ENCODE measurements at regions not wholly inside any gene's neighbourhood (a gene's known extent, or its start where the extent isn't known, plus 50 kb on each side); places are given as distances from the start of the nearest gene placed in this dataset.

- no peak for TF ChIP-seq EZH2 (IDR thresholded peaks at IDR 0.05; ENCODE audit: borderline replicate concordance, low read length)
- TF ChIP-seq CTCF (conservative IDR thresholded peaks at IDR 0.05 in 1 of 2, IDR thresholded peaks at IDR 0.05 in 1 of 2; ENCODE audit: extremely low read depth in 1 of 2, insufficient read depth in 1 of 2, low read depth in 1 of 2, low read length in 2 of 2), result no peak
Observed at GRCh38 chr18:37889963-37890362, 324.4 kb upstream of the CELF4 start.
